H9 (cell line): ENCODE measurements at regions not wholly inside any gene's neighbourhood (a gene's known extent, or its start where the extent isn't known, plus 50 kb on each side); places are given as distances from the start of the nearest gene placed in this dataset.
"Not testable (repeated sequence)": the region's sequence is repeated elsewhere in the genome, so short reads cannot be mapped to it uniquely, and the experiment has no call there.

Source experiments
- DNase-seq: peaks from one replicate; pipeline ENCODE4 v3.0.0-alpha.2; 2017
- H2AFZ ChIP-seq: one replicate; pipeline ENCODE4 v1.6.1; 2013; ENCODE audit warnings: mild to moderate bottlenecking, low read length, control low read depth, moderate library complexity
- H2AK5ac ChIP-seq: 2 replicates; pipeline ENCODE4 v1.6.1; 2013; ENCODE audit warnings: low read length, control low read depth, mixed read lengths; ENCODE audit not compliant: insufficient read length
- H2BK120ac ChIP-seq: one replicate; pipeline ENCODE4 v1.6.1; 2013; ENCODE audit warnings: low read depth, mild to moderate bottlenecking, low read length, control low read depth, inconsistent platforms; ENCODE audit not compliant: poor library complexity, severe bottlenecking
- H2BK12ac ChIP-seq: 2 replicates; pipeline ENCODE4 v1.6.1; 2013; ENCODE audit warnings: low read length, control low read depth, mixed read lengths, low read depth; ENCODE audit not compliant: insufficient read length
- H2BK15ac ChIP-seq: 2 replicates; pipeline ENCODE4 v1.6.1; 2013; ENCODE audit warnings: low read depth, low read length, control low read depth
- H2BK20ac ChIP-seq: one replicate; pipeline ENCODE4 v1.6.1; 2013; ENCODE audit warnings: low read depth, mild to moderate bottlenecking, low read length, control low read depth, inconsistent platforms; ENCODE audit not compliant: poor library complexity, severe bottlenecking
- H2BK5ac ChIP-seq: 2 replicates; pipeline ENCODE4 v1.6.1; 2013; ENCODE audit warnings: low read length, control low read depth, mixed read lengths; ENCODE audit not compliant: insufficient read length
- H3K14ac ChIP-seq: 2 replicates; pipeline ENCODE4 v1.6.1; 2013; ENCODE audit warnings: low read length, control low read depth; ENCODE audit not compliant: insufficient read depth
- H3K18ac ChIP-seq: 2 replicates; pipeline ENCODE4 v1.6.1; 2013; ENCODE audit warnings: low read depth, mild to moderate bottlenecking, mixed read lengths, low read length, control low read depth; ENCODE audit not compliant: insufficient read length
- H3K23ac ChIP-seq: 2 replicates; pipeline ENCODE4 v1.6.1; 2013; ENCODE audit warnings: low read length, control low read depth, mixed read lengths, low read depth; ENCODE audit not compliant: insufficient read length
- H3K23me2 ChIP-seq: 2 replicates; pipeline ENCODE4 v1.6.1; 2013; ENCODE audit warnings: low read depth, mild to moderate bottlenecking, mixed read lengths, low read length, control low read depth; ENCODE audit not compliant: insufficient read length, poor library complexity, severe bottlenecking
- H3K27ac ChIP-seq: 2 replicates; pipeline ENCODE4 v1.5.1; 2013; ENCODE audit warnings: low read length, control low read depth, mixed read lengths, low read depth; ENCODE audit not compliant: insufficient read length
- H3K27me3 ChIP-seq: 2 replicates; pipeline ENCODE4 v1.6.1; 2013; ENCODE audit warnings: low read length, control low read depth, inconsistent platforms; ENCODE audit not compliant: insufficient read depth
- H3K4ac ChIP-seq: 2 replicates; pipeline ENCODE4 v1.6.1; 2013; ENCODE audit warnings: low read depth, mild to moderate bottlenecking, control low read depth, inconsistent platforms, low read length, moderate library complexity
- H3K4me1 ChIP-seq: 2 replicates; pipeline ENCODE4 v1.6.1; 2013; ENCODE audit warnings: low read length, control low read depth, inconsistent platforms; ENCODE audit not compliant: insufficient read depth
- H3K4me2 ChIP-seq: 2 replicates; pipeline ENCODE4 v1.6.1; 2013; ENCODE audit warnings: low read length, control low read depth, mixed read lengths; ENCODE audit not compliant: insufficient read length, insufficient read depth
- H3K56ac ChIP-seq: 2 replicates; pipeline ENCODE4 v1.6.1; 2013; ENCODE audit warnings: low read depth, mild to moderate bottlenecking, mixed read lengths, low read length, control low read depth; ENCODE audit not compliant: insufficient read length
- H3K79me1 ChIP-seq: 2 replicates; pipeline ENCODE4 v1.6.1; 2013; ENCODE audit warnings: low read depth, mild to moderate bottlenecking, moderate library complexity, low read length, control low read depth, inconsistent platforms; ENCODE audit not compliant: insufficient read depth, poor library complexity, severe bottlenecking
- H3K79me2 ChIP-seq: 2 replicates; pipeline ENCODE4 v1.6.1; 2013; ENCODE audit warnings: low read length, control low read depth, inconsistent platforms; ENCODE audit not compliant: insufficient read depth
- H3K9ac ChIP-seq: 2 replicates; pipeline ENCODE4 v1.6.1; 2013; ENCODE audit warnings: low read length, control low read depth, mixed read lengths; ENCODE audit not compliant: insufficient read length; ENCODE audit errors: extremely low read depth
- H3K9me3 ChIP-seq: one replicate; pipeline ENCODE4 v1.6.1; 2013; ENCODE audit warnings: low read depth, low read length, inconsistent platforms; ENCODE audit not compliant: control insufficient read depth
- H3T11ph ChIP-seq: one replicate; pipeline ENCODE4 v1.6.1; 2013; ENCODE audit warnings: mild to moderate bottlenecking, low read length, control low read depth, inconsistent platforms
- H4K20me1 ChIP-seq: one replicate; pipeline ENCODE4 v1.6.1; 2013; ENCODE audit not compliant: control insufficient read depth, insufficient read length, insufficient read depth
- H4K5ac ChIP-seq: 2 replicates; pipeline ENCODE4 v1.6.1; 2013; ENCODE audit warnings: low read depth, mild to moderate bottlenecking, mixed read lengths, low read length, control low read depth; ENCODE audit not compliant: insufficient read length
- H4K8ac ChIP-seq: replicated peaks from 2 replicates; pipeline ENCODE4 v1.6.1; 2013; ENCODE audit warnings: low read length, control low read depth, mixed read lengths, low read depth; ENCODE audit not compliant: insufficient read length
- H4K91ac ChIP-seq: 2 replicates; pipeline ENCODE4 v1.6.1; 2013; ENCODE audit warnings: low read depth, mild to moderate bottlenecking, moderate library complexity, mixed read lengths, low read length, control low read depth; ENCODE audit not compliant: insufficient read length
- H3K27ac Mint-ChIP-seq, 3 experiments: 2 replicates in 2 of 3; 3 replicates in 1 of 3; pipeline ENCODE4 v1.8.0; 2020 to 2021; ENCODE audit warnings: mixed read lengths in 3 of 3, mild to moderate bottlenecking in 1 of 3, moderate library complexity in 1 of 3
- H3K27me3 Mint-ChIP-seq: 2 replicates; pipeline ENCODE4 v1.8.0; 2021; ENCODE audit warnings: low read depth, mild to moderate bottlenecking, moderate library complexity, mixed read lengths
- H3K36me3 Mint-ChIP-seq, 3 experiments: 2 replicates in 2 of 3; 3 replicates in 1 of 3; pipeline ENCODE4 v1.8.0; 2020 to 2021; ENCODE audit warnings: low read depth in 3 of 3, mixed read lengths in 3 of 3; ENCODE audit not compliant: insufficient read depth in 1 of 3
- H3K4me1 Mint-ChIP-seq, 2 experiments: 2 replicates each; pipeline ENCODE4 v1.8.0; 2020; ENCODE audit warnings: mixed read lengths in 2 of 2
- H3K4me3 Mint-ChIP-seq, 2 experiments: 2 replicates in 1 of 2; 3 replicates in 1 of 2; pipeline ENCODE4 v1.8.0; 2020 to 2021; ENCODE audit warnings: mild to moderate bottlenecking in 2 of 2, mixed read lengths in 2 of 2, moderate library complexity in 1 of 2
- H3K9me3 Mint-ChIP-seq, 2 experiments: 2 replicates in 1 of 2; 3 replicates in 1 of 2; pipeline ENCODE4 v1.8.0; 2020; ENCODE audit warnings: mild to moderate bottlenecking in 2 of 2, mixed read lengths in 2 of 2, moderate library complexity in 1 of 2
- CTCF ChIP-seq: fragments of 200-600 bp; sonication (generic); conservative IDR thresholded peaks from 3 replicates; pipeline ENCODE4 v1.8.0; 2021; ENCODE audit warnings: antibody characterized with exemption, mild to moderate bottlenecking
- WGBS: extraction: QIAGEN DNeasy Blood & Tissue Kit; methylation state at CpG from one replicate; pipeline ENCODE4 v1.1.7; 2013; ENCODE audit warnings: missing lambda C conversion rate, low lambda C conversion rate, mixed read lengths; ENCODE audit not compliant: insufficient read length; ENCODE audit errors: extremely low coverage; 5-methylcytosine and 5-hydroxymethylcytosine counted together

- Mint-ChIP-seq H3K27ac (no peak overlapping the region), H3K27me3 (peaks cover 2% of the 10 kb centered on the region; the same call in 1 of the 2 replicates), H3K9me3 (peaks cover 46 to 60% of the 10 kb centered on the region in 2 experiments), H3K36me3 (peaks cover 9 to 34% (median 11%) of the 10 kb centered on the region in 3 experiments), H3K4me3 (no peak overlapping the region), H3K4me1 (0 out of 4 replicates have a peak, but pooled peaks cover 0 to 3% of the 10 kb centered on the region in 2 experiments)
- Histone ChIP-seq H3K27me3 (no peaks in the 10 kb centered on the region), H4K5ac (no peak overlapping the region), H3K23me2 (no peaks in the 10 kb centered on the region), H3K9me3 (no peaks in the 10 kb centered on the region), H2BK12ac (no peak overlapping the region), H2AK5ac (no peak overlapping the region), H3T11ph (no peak overlapping the region), H3K4me2 (no peak overlapping the region), H2BK5ac (no peak overlapping the region), H3K56ac (no peak overlapping the region), H3K18ac (no peak overlapping the region), H3K9ac (no peak overlapping the region), H2BK15ac (no peak overlapping the region), H2BK120ac (no peak overlapping the region), H2BK20ac (no peak overlapping the region), H3K79me2 (no peaks in the 10 kb centered on the region), H3K79me1 (no peaks in the 10 kb centered on the region), H4K91ac (no peak overlapping the region), H3K4me1 (no peaks in the 10 kb centered on the region), H4K20me1 (no peaks in the 10 kb centered on the region), H3K4ac (no peak overlapping the region), H2AFZ (no peak overlapping the region), H3K23ac (no peak overlapping the region), H3K14ac (no peak overlapping the region), H3K27ac (no peak overlapping the region), H4K8ac (no peak overlapping the region)
- TF ChIP-seq CTCF = no peak
- WGBS = no CpG with 5 or more reads among the region's 5 CpGs
- no peak for DNase-seq
These were observed 181.4 kb upstream of the ETV3 start for GRCh38 chr1:157319567-157319966.

GRCh38 chr1:157317229-157317628 is 179.0 kb upstream of the ETV3 start:
- not testable (repeated sequence) for H3K9me3 ChIP-seq, H3K4me1 ChIP-seq, H3T11ph ChIP-seq, H2AFZ ChIP-seq, H2BK5ac ChIP-seq, H2BK12ac ChIP-seq, H3K23ac ChIP-seq, H3K23me2 ChIP-seq, H2AK5ac ChIP-seq, H3K14ac ChIP-seq, H3K4me2 ChIP-seq, H3K18ac ChIP-seq, DNase-seq, H2BK120ac ChIP-seq, H3K4ac ChIP-seq, H3K27me3 ChIP-seq, H3K27ac ChIP-seq, H3K56ac ChIP-seq, H4K91ac ChIP-seq, H3K27ac Mint-ChIP-seq, H4K20me1 ChIP-seq, H3K4me3 Mint-ChIP-seq, H4K8ac ChIP-seq, H3K79me2 ChIP-seq, H3K4me1 Mint-ChIP-seq, H2BK15ac ChIP-seq, H4K5ac ChIP-seq, H3K79me1 ChIP-seq, H3K9ac ChIP-seq, H2BK20ac ChIP-seq, H3K27me3 Mint-ChIP-seq
- WGBS = no CpG with 5 or more reads among the region's 2 CpGs
- Mint-ChIP-seq H3K9me3 (peaks cover 46 to 60% of the 10 kb centered on the region in 2 experiments), H3K36me3 (peaks cover 9 to 34% (median 11%) of the 10 kb centered on the region in 3 experiments)
